GM18498 (cell line): ENCODE measurements at regions not wholly inside any gene's neighbourhood (a gene's known extent, or its start where the extent isn't known, plus 50 kb on each side); places are given as distances from the start of the nearest gene placed in this dataset.
"Not testable (repeated sequence)": the region's sequence is repeated elsewhere in the genome, so short reads cannot be mapped to it uniquely, and the experiment has no call there.

ENCODE experiments used
- ATAC-seq: cut with Tn5 transposase; IDR thresholded peaks from one replicate; pipeline ENCODE4 v1.9.1; 2021; ENCODE audit warnings: mild to moderate bottlenecking, moderate library complexity; ENCODE audit not compliant: unreplicated experiment

- ATAC-seq: no peak
Measured at GRCh38 chr6:104521176-104521575, 338.5 kb downstream of the HACE1 start.

DNA sequence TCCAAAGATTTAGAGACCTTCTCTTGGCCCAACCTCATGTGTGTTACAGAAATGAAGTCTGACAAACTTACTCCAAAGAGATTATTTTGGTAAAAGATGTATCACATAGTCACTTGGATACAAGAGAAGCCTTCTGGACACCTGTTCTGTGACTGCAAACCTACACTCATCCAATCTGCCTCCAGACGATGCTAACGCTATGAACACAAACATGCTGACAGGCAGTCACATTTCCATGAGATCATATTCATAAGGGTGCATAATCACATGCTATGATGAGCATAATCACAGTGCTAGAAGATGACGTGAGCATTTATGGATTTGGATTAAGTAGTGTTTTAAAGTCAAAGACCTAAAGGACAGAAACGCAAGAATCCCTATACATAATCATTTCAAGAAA is 340.2 kb downstream of the HACE1 start:
- ATAC-seq: no peak

GRCh38 chr6:104509355-104509754 is 350.4 kb downstream of the HACE1 start:
- no peak for ATAC-seq

DNA sequence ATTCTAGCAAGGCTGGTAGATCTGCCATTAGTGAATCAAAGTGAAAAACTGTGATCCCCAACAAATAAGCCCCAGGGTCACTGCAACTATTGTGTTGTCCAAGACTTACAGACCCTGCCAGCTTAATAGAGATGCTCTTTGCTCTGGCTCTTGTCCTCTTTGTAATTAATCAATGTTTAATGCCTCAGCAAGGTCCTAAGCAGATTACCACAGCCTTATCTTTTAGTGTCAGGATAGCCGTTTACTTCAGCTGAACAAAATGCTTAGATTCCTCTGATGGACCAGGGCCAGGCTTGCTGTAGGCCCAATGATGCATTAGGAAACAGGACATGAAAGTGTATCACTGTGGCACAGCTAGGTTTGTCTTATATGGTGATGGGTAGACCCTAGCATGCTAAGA is 353.3 kb downstream of the HACE1 start:
- ATAC-seq: no peak

DNA sequence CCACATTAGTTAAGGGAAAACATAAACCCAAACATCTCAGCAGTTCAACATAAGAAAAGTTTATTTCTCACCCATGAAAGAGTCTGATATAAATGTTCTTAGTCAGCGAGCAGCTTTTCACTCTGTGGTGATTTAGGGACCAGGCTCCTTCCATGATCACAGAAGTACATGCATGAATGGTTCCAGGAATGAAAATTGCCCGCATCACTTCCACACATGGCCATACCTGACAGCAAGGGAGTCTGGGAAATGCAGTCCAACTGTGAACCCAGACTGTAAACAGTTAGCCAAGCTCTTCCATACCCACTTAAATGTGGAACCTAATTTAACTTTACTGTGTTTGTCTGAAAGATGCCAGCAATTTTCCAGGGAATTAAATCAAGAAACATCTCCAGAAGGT is 353.9 kb downstream of the HACE1 start:
- no peak for ATAC-seq

GRCh38 chr6:104500265-104500664 is 359.5 kb downstream of the HACE1 start:
- ATAC-seq: no peak

- ATAC-seq: no peak
Measured at GRCh38 chr6:104486035-104486434, 373.7 kb downstream of the HACE1 start.

- ATAC-seq: no peak
Measured at GRCh38 chr6:104484626-104485025, 375.1 kb downstream of the HACE1 start.

DNA sequence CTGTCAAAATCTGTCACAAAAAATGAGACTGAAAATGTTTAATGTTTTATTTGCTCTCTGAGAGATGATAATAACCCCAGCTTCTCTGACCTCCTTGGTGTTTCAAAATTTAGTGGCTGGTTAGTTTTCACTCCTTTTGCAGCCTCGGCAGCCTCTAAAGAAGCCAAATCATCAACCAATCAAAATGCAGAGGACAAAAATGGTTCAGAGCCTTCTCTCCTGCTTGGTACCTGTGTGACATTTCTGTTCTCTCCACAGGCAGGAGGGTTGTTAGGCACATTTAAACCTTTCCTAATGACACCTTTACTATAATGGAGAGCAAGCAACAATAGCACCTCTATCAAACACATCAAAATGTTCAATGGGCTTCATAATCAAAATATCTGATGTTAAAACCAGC is 375.5 kb downstream of the HACE1 start:
- no peak for ATAC-seq

DNA sequence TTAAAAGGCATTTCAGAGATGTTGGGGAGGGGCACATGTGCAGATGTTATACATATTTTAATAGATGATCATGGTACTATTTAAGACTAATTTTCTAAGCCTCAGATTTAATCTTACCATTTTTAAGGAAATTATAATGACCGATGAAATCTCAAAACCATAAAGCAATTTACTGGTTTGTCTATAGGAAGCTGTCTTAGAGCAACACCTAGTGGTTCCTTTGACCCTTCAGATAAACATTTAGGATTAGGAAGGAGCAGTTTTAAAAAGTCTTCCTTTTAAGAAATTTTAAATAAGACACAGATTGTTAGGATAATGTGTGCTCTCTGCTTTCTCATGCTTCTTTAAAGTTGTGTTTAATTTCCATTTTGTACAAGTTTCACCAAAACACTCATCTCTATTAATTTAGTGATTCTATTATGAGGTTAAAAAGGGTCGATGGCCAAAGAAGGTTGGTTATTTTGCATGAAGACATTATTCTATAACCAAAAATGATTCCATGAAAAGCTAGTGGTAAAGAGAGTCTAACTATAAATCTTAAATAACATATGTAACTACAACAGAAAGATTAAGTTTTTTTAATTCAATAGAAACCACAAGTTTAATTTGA is 376.4 kb downstream of the HACE1 start:
- ATAC-seq: no peak

DNA sequence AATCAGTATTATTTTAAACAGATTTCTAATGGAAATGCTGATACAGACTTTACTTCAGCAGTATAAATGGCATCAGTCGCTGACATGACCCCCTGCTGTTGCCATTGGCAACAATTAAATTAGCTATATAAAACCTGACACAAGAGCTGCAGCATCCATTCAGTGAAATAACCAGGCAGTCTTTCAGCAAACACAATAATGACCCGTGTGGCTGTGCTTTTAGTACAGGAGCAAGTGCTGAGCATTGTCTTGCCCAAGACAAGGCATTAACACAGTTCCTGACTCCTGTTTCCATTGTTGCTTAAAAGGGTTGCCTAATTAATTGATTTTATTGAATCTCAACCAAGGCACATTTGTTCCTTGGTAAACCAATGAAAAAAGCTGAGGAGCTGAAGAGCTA is 382.1 kb downstream of the HACE1 start:
- no peak for ATAC-seq

- no peak for ATAC-seq
Measured at GRCh38 chr6:104473021-104473429, 386.7 kb downstream of the HACE1 start.

DNA sequence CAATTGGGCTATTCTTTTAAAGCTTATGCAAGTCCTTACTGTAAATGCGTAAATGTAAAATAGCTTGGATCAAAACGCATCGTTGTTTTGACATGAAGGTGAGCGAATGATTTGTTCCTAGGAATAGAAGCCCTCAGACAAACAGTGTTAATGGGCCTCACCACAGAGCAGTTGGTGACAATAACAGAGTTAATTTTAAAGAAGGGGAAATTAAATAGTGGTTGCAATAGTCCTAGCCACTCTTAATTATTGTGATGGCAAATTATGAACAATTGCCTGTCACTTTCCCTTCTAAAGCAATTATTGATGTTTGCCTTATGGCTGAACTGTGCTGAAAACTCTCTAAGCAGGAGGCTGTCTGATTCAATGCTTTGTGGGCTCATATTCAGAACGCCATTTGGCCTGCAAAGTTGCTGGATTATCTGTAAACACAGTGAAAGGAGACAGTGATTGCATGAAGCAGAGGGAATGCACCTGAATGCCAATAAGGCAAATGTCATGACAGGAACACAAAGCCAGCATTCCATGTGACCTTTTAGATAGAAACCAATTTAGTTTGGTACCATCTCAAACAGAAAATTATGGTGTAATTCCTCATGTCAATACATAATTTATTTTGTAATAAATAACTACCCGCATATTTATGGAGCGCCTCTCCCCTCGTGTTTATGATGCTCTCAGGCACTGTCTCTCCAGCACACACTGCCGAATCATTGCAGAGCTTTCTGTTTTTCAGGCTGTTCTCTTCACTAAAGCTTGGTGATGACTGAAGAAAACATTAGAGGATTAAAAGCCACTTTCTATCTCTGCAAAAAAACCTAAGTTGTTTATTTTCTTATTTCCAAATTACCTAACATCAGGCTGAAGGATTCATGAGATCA is 387.5 kb downstream of the HACE1 start:
- no peak for ATAC-seq

DNA sequence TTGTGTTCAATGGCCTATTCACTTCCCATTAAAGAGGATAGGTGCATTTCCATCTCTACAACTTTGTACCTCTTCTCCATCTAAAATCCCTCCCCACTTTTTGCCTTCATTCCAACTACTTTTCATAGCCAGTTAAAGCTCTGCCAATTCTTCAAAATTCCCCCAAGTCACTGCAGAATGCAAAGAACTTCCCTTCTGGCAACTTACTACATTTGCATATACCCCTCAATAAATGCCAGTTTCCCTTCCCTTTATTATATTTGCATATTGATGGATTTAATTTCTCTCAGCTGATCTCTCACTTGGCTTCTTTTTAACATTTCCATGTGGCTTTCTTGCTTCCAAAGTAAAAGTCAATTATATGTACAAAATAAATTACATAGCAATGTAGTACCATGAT is 393.4 kb downstream of the HACE1 start:
- ATAC-seq: no peak

- no peak for ATAC-seq
Measured at GRCh38 chr6:104462811-104463599, 396.7 kb downstream of the HACE1 start.

DNA sequence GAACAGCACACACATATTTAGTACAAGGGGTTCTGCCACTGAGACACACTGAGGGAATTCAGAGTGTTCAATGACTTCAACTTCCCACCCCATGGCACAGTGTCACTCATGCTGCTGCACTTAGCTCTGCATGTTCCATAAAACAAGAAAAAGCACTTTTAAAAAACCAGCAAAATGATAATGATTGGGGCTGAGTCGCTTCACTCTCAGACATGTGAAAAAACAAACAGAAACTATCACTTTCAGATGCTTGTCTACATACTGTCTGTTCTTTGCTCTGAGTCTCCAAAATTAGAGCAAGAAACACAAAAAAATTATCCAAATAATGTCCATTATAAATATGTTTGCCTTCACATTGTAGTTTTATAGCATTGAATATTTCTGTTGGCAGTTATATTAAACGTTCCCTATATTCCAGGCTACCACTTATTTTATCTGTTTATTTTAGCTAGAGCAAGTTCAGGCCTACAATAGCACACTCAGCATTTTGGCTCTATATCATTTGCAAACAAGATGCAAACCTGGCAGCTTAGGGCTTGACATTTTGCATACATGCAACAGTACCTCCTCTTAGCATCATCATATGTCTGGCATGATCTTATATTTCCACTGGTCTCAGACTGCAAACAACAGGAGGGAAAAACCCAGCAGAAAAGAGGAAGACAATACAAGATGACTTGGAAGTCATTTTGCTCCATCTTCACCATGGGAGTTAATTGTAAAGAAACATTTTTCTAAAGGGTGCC is 398.8 kb downstream of the HACE1 start:
- ATAC-seq: peak; percentile 68

- ATAC-seq: peak; percentile 88
Measured at GRCh38 chr6:104459543-104459942, 400.2 kb downstream of the HACE1 start.

DNA sequence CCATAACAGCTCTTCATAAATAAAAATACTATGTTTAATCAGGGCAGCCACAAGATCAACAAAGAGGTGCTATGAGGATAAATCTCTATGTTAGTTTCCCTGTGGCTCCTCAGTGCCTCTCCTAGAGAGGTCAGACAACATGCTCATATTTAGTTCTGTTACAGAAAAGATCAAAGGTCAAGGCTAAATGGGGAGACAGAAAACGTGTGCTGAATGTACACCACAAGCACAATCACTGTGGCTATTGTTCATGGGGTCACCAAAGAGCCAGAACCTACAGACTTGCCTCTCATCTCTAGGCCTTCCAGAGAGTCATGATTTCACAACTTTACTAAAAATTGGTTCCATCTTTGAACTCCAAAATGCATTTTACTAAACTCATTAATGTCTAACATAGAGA is 409.8 kb downstream of the HACE1 start:
- no peak for ATAC-seq

DNA sequence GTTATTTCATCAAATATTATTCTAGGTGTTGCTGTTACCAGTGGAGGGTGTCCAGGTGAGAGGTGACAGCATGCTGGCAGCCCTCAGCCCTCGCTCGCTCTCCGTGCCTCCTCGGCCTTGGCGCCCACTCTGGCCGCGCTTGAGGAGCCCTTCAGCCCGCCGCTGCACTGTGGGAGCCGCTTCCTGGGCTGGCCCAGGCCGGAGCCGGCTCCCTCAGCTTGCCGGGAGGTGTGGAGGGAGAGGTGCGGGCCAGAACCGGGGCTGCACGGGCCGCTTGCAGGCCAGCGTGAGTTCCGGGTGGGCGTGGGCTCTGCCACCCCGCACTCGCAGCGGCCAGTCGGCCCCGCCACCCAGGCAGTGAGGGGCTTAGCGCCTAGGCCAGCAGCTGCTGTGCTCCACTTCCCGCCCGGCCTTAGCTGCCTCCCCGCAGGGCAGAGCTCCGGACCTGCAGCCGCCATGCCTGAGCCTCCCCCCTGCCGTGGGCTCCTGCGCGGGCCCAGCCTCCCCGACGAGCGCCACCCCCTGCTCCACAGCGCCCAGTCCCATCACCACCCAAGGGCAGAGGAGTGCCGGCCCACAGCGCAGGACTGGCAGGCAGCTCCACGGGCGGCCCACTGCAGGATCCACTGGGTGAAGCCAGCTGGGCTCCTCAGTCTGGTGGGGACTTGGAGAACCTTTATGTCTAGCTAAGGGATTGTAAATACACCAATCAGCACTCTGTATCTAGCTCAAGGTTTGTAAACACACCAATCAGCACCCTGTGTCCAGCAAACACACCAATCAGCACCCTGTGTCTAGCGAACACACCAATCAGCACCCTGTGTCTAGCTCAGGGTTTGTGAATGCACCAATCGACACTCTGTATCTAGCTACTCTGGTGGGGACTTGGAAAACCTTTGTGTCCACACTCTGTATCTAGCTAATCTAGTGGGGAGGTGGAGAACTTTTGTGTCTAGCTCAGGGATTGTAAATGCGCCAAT is 413.3 kb downstream of the HACE1 start:
- not testable (repeated sequence) for ATAC-seq

GRCh38 chr6:104434519-104434918 is 425.2 kb downstream of the HACE1 start:
- no peak for ATAC-seq
